GM12878 (cell line): ENCODE measurements at regions not wholly inside any gene's neighbourhood (a gene's known extent, or its start where the extent isn't known, plus 50 kb on each side); places are given as distances from the start of the nearest gene placed in this dataset.

ENCODE experiments used
- ATF3 ChIP-seq: IDR thresholded peaks from 2 replicates; pipeline ENCODE4 v1.6.1; 2011; ENCODE audit warnings: low read depth, mild to moderate bottlenecking, low read length, moderate library complexity, borderline replicate concordance; ENCODE audit errors: extremely low read depth
- DPF2 ChIP-seq: fragments of 450-650 bp; IDR thresholded peaks from 2 replicates; pipeline ENCODE4 v1.6.1; 2017; ENCODE audit warnings: mild to moderate bottlenecking
- EGR1 ChIP-seq, 2 experiments: IDR thresholded peaks; 1 replicate in 1 of 2; 2 replicates in 1 of 2; pipeline ENCODE4 v1.6.1; 2011 to 2012; ENCODE audit warnings: low read depth in 2 of 2, low read length in 2 of 2, borderline replicate concordance in 1 of 2, mild to moderate bottlenecking in 1 of 2, moderate library complexity in 1 of 2
- GATAD2B ChIP-seq: fragments of 450-650 bp; conservative IDR thresholded peaks from 2 replicates; pipeline ENCODE4 v1.6.1; 2017; ENCODE audit warnings: low read depth, mild to moderate bottlenecking, moderate library complexity
- IKZF2 ChIP-seq, 2 experiments: fragments of 450-650 bp; IDR thresholded peaks; 2 replicates each; pipeline ENCODE4 v1.6.1; 2017; ENCODE audit warnings: mild to moderate bottlenecking in 2 of 2, moderate library complexity in 2 of 2
- IRF5 ChIP-seq: fragments of 450-650 bp; IDR thresholded peaks from 2 replicates; pipeline ENCODE4 v1.6.1; 2017; ENCODE audit warnings: borderline replicate concordance
- LARP7 ChIP-seq: fragments of 450-650 bp; IDR thresholded peaks from 2 replicates; pipeline ENCODE4 v1.6.1; 2017; ENCODE audit warnings: mild to moderate bottlenecking
- MTA2 ChIP-seq: fragments of 450-650 bp; IDR thresholded peaks from 2 replicates; pipeline ENCODE4 v1.6.1; 2016; ENCODE audit warnings: low read depth, mild to moderate bottlenecking, moderate library complexity
- NR2F1 ChIP-seq: fragments of 450-650 bp; conservative IDR thresholded peaks from 2 replicates; pipeline ENCODE4 v1.6.1; 2017; ENCODE audit warnings: mild to moderate bottlenecking
- PBX3 ChIP-seq: IDR thresholded peaks from 2 replicates; pipeline ENCODE4 v1.6.1; 2011; ENCODE audit warnings: mild to moderate bottlenecking, low read depth, low read length, moderate library complexity; ENCODE audit not compliant: insufficient replicate concordance
- POLR2A ChIP-seq: IDR thresholded peaks from 2 replicates; pipeline ENCODE4 v1.6.1; 2011; ENCODE audit warnings: low read depth, mild to moderate bottlenecking, low read length
- RELA ChIP-seq: fragments of 450-650 bp; IDR thresholded peaks from 2 replicates; pipeline ENCODE4 v1.8.0; 2014; ENCODE audit warnings: borderline replicate concordance; ENCODE audit not compliant: partially characterized antibody
- RELB ChIP-seq: fragments of 450-650 bp; IDR thresholded peaks from 2 replicates; pipeline ENCODE4 v1.6.1; 2017; ENCODE audit warnings: low read depth, mild to moderate bottlenecking, moderate library complexity
- USF2 ChIP-seq: IDR thresholded peaks from 2 replicates; pipeline ENCODE4 v1.6.1; 2011; ENCODE audit warnings: low read depth, low read length, improper control_type of control experiment, borderline replicate concordance
- ZNF274 ChIP-seq: IDR thresholded peaks from one replicate; pipeline ENCODE4 v1.8.0; 2011; ENCODE audit not compliant: insufficient read length, insufficient read depth
- ZNF592 ChIP-seq: fragments of 450-650 bp; IDR thresholded peaks from 2 replicates; pipeline ENCODE4 v1.6.1; 2017; ENCODE audit warnings: mild to moderate bottlenecking, moderate library complexity
- ZNF622 ChIP-seq: fragments of 450-650 bp; IDR thresholded peaks from 2 replicates; pipeline ENCODE4 v1.6.1; 2017; ENCODE audit warnings: mild to moderate bottlenecking, inconsistent platforms

- TF ChIP-seq ZNF592, result no peak
- 0 out of 2 replicates have a peak, but pooled peaks have one; percentile 30 for TF ChIP-seq RELB
- TF ChIP-seq PBX3, result peak; percentile 9
- TF ChIP-seq USF2, result no peak
- TF ChIP-seq NR2F1, result no peak
- TF ChIP-seq RELA, result no peak
- no peak for TF ChIP-seq EGR1 (IDR thresholded peaks at IDR 0.05; ENCODE audit: borderline replicate concordance in 1 of 2, low read depth in 2 of 2, low read length in 2 of 2)
- TF ChIP-seq ATF3, result no peak
- TF ChIP-seq DPF2, result 0 out of 2 replicates have a peak, but pooled peaks have one; percentile 24
- TF ChIP-seq IKZF2 (IDR thresholded peaks at IDR 0.05), result peak; percentile 67 to 79
- no peak for TF ChIP-seq LARP7
- no peak for TF ChIP-seq IRF5
- no peak for TF ChIP-seq ZNF622
- TF ChIP-seq GATAD2B, result no peak
- no peak for TF ChIP-seq MTA2
- no peak for TF ChIP-seq ZNF274
- TF ChIP-seq POLR2A, result no peak
These were observed 87.4 kb upstream of the LHX1 start (continued) for GRCh38 chr17:36849871-36850348.
